GM12874 (cell line): ENCODE measurements at regions not wholly inside any gene's neighbourhood (a gene's known extent, or its start where the extent isn't known, plus 50 kb on each side); places are given as distances from the start of the nearest gene placed in this dataset.

ENCODE experiments used
- TF ChIP-seq, protein P1 (sequence below): IDR thresholded peaks from 2 replicates; pipeline ENCODE4 v1.5.1; 2011; ENCODE audit warnings: low read depth, mild to moderate bottlenecking, control low read depth, low read length, moderate library complexity; ENCODE audit not compliant: insufficient read depth

DNA sequence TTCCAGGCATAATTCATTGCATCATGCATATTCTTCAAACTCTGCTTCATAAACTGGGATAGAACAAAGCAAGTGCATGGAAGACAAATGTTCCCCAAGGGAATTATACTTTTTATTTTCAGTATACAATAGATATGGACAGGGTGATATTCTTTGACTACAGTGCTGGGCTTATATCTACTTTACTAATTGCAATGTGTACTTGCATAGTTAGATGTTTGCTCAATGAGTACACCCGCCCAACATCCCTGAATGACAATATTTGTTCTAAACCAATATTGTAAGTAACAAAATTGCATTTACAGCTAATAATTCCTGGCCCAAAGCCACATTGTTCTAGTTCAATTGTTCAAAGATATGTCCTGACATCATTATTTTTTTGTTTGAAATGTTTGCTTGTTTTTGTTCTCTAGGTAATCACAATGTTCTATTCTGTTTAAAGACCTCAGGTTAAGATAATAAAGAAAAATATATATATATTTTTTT, 171.4 kb downstream of the PTN start:
- TF ChIP-seq, protein P1, sequence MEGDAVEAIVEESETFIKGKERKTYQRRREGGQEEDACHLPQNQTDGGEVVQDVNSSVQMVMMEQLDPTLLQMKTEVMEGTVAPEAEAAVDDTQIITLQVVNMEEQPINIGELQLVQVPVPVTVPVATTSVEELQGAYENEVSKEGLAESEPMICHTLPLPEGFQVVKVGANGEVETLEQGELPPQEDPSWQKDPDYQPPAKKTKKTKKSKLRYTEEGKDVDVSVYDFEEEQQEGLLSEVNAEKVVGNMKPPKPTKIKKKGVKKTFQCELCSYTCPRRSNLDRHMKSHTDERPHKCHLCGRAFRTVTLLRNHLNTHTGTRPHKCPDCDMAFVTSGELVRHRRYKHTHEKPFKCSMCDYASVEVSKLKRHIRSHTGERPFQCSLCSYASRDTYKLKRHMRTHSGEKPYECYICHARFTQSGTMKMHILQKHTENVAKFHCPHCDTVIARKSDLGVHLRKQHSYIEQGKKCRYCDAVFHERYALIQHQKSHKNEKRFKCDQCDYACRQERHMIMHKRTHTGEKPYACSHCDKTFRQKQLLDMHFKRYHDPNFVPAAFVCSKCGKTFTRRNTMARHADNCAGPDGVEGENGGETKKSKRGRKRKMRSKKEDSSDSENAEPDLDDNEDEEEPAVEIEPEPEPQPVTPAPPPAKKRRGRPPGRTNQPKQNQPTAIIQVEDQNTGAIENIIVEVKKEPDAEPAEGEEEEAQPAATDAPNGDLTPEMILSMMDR, result no peak

DNA sequence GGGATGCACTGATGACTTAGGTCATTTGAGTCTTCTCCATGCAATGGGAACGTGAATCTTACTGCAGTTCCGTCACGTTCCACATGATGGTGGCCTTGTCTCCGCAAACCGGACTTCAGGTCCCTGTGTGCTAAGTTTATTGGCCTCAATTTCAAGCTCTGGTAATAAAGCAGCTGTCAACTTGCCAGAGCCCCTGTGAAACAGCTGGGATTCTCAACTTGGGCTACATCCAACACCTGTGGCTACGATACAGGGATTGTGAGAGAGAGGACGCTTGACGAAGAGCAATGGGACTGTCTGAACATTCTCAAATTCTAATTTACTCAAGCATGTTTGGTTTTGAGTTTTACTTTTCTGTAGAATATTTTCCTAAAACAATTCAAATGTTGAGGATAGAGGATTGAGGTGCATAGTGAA, 174.2 kb downstream of the PTN start:
- TF ChIP-seq, protein P1, result peak; percentile 42; the same call in 1 of the 2 replicates

DNA sequence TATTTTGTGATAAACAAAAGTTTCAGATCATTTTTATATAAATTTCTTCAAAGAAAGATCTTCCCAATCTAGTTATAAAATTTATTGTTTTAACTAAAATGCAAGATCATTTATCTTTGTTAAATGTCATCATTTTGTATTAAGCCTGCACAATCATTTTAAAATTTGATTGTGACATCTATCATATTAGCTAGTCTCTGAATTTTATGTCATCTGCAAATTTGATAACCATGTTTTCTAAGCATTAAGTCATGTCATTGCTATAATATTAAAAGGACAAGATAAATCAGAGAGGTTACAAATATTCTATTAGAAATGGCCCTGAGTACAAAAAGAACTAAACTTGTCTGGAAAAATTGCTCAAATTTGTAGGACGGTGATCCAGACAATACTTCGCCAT, 175.9 kb downstream of the PTN start:
- TF ChIP-seq, protein P1, result no peak

- TF ChIP-seq, protein P1, result no peak
Observed at GRCh38 chr7:137166363-137166762, 177.2 kb downstream of the PTN start.

DNA sequence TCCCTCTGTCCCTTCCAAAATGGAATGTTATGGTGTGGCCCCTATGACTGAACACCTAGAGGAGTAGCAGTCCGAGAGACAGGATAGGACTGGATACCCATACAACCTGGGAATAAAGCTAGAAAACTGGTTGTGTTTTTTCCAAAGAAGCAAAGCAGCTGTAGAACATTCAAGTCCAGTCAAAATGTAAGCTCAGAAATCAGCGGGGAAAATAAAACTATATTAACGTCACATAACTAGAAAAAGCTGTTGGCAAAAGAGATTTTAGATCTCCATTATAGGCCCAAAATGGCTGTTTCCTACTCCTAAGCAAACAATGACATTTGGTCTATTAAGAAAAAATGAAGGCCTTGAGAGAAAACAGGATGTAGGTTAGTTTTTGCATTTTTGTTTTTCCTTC, 177.7 kb downstream of the PTN start:
- TF ChIP-seq, protein P1, result no peak

- TF ChIP-seq, protein P1, result no peak
Observed at GRCh38 chr7:137165241-137165640, 178.3 kb downstream of the PTN start.

- TF ChIP-seq, protein P1, result no peak
Observed at GRCh38 chr7:137164251-137164650, 179.3 kb downstream of the PTN start.
